Heart right ventricle (tissue), 16 donors: ENCODE measurements at regions not wholly inside any gene's neighbourhood (a gene's known extent, or its start where the extent isn't known, plus 50 kb on each side); places are given as distances from the start of the nearest gene placed in this dataset.
A peak's percentile ranks its signal among the peaks of the same experiment; 100 is the strongest.

Experiments used
- ATAC-seq, 8 donors: fragments of 200-7000 bp; cut with Tn5 transposase; one replicate each; pipeline ENCODE4 v1.9.1; 2020; ENCODE audit warnings: mild to moderate bottlenecking in 8 of 8, moderate library complexity in 8 of 8, moderate number of reproducible peaks in 1 of 8
- DNase-seq, 2 donors: peaks; one replicate each; pipeline ENCODE4 v3.0.0-alpha.2; 2020
- H3K27ac ChIP-seq, 10 donors: fragments of 200-600 bp; sonication (generic) in 2 of 10; one replicate each; pipeline versions ENCODE4 v1.5.0 to v1.8.0; 2020 to 2022; ENCODE audit warnings: mild to moderate bottlenecking in 3 of 10
- H3K27me3 ChIP-seq, 7 donors: fragments of 200-600 bp; one replicate each; pipeline ENCODE4 v1.8.0; 2021 to 2022; ENCODE audit warnings: mild to moderate bottlenecking in 2 of 7
- H3K36me3 ChIP-seq, 9 donors: fragments of 200-600 bp; sonication (generic) in 1 of 9; one replicate each; pipeline versions ENCODE4 v1.5.0 to v1.8.0; 2020 to 2022; ENCODE audit warnings: mild to moderate bottlenecking in 2 of 9
- H3K4me1 ChIP-seq, 9 donors: fragments of 200-600 bp; sonication (generic) in 1 of 9; one replicate each; pipeline versions ENCODE4 v1.5.0 to v1.8.0; 2020 to 2022; ENCODE audit warnings: mild to moderate bottlenecking in 4 of 9
- H3K4me3 ChIP-seq, 10 donors: fragments of 200-600 bp; sonication (generic) in 2 of 10; one replicate each; pipeline versions ENCODE4 v1.5.0 to v1.8.0; 2020 to 2022; ENCODE audit warnings: mild to moderate bottlenecking in 7 of 10, moderate library complexity in 2 of 10
- H3K9me3 ChIP-seq, 11 donors: fragments of 200-600 bp in 10 of 11; sonication (generic) in 2 of 11; one replicate each; pipeline versions ENCODE4 v1.5.0 to v1.8.0; 2013 to 2022; ENCODE audit warnings: mild to moderate bottlenecking in 2 of 11, control low read depth in 1 of 11, moderate library complexity in 1 of 11
- WGBS, 2 donors: extraction: QIAGEN DNeasy Blood & Tissue Kit; methylation state at CpG; one replicate each; pipeline ENCODE4 v1.1.7; 2013; ENCODE audit warnings: inconsistent platforms in 1 of 2; 5-methylcytosine and 5-hydroxymethylcytosine counted together
- intact Hi-C, 10 donors: fragments of 100-400 bp; cut with DNase I; formaldehyde crosslinking; loops; one replicate each; pipeline versions ENCODE4 v1.11.1 to v1.14.2; 2022
- TF ChIP-seq, protein P1 (sequence below), 9 donors: fragments of 200-600 bp; sonication (generic) in 2 of 9; IDR thresholded peaks; one replicate each; pipeline versions ENCODE4 v1.5.0 to v1.8.0; 2021 to 2022; ENCODE audit warnings: antibody characterized with exemption in 9 of 9, mild to moderate bottlenecking in 5 of 9, moderate library complexity in 1 of 9
- donor health status: Arrhythmogenic right ventricular cardiomyopathy.
- donor health status: ischemic (EF 13 %, LVEDD 7.1; RV severe dilation, severe dysfunction).
- donor health status: healthy with polysubstance abuse.
- donor health status: DM: no; HTN: yes; CAD: no.
- donor health status: DM: no; HTN: no; CAD: no.
- donor health status: ischemic (EF 25% LVEDD 6.9; RV normal size, moderate dysfunction).
- donor health status: ischemic (EF 25% LVEDD 5.7; RV mildly dilated, moderate dysfunction).
- donor health status: healthy.
- donor health status: DM: yes; HTN: yes; CAD: no.
- donor health status: Ischemic cardiomyopathy.
- donor health status: ischemic (EF 35%, LVEDD 5.7; RV mildly dilated, moderate dysfunction).
- donor health status: nonischemic (EF 11% LVEDD 7.7; RV severe dilation, severe dysfunction).
- donor health status: DM: yes; HTN: yes; CAD: no.
- donor health status: PGD.
- donor health status: ischemic (EF 29% LVEDD 5.4; RV normal size, mild dysfunction).
- donor health status: nonischemic (EF 23%, LVEDD 6.1; RV moderate dilation, normal function).

DNA sequence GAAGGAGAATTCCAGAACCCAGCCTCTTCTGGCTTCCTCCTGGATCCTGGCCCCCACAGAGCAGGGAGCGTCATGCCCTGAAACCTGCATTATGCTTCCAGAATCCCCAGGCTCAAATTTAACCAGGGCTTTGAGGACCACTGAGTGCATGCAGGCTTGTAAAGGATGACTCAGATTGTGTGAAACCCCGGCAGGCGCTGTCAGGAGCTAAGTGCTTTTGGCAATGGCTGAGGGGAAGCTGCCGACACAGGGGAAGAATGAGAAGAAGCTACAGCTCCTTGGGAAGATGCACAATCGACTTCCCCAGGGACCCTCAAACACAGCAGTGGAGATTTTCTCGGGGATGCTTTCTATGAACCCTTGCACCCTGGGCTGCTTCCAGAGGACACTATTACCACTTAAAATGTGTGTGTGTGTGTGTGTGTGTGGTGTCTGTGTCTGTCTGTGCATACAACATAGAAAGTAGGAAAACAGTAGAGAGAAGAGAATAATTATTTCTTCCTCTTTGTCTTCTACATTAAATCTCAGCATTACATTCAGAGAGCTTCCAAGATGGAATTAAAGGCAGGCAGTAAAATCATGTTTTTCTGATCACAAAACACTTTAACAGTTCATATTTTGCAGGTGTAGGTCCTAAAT is 183.5 kb upstream of the INHBA start:
- H3K27me3 ChIP-seq = peaks cover 0 to 18% (median 0%) of the 10 kb centered on the region in 7 donors
- H3K9me3 ChIP-seq = no peaks in the 10 kb centered on the region
- no peak overlapping the region for H3K4me3 ChIP-seq
- 21 to 33% methylated on average over 6 of the region's 6 CpGs for WGBS, 2 donors
- peak in 4 of 8 donors; percentile 20 to 32 (median 28) for ATAC-seq
- intact Hi-C loops = no loop called here
- H3K4me1 ChIP-seq = peaks cover 0 to 48% (median 13%) of the 10 kb centered on the region in 9 donors
- H3K36me3 ChIP-seq = no peaks in the 10 kb centered on the region
- H3K27ac ChIP-seq = peak overlapping the region in 2 of 10 donors; percentile 31 to 36
- TF ChIP-seq, protein P1, sequence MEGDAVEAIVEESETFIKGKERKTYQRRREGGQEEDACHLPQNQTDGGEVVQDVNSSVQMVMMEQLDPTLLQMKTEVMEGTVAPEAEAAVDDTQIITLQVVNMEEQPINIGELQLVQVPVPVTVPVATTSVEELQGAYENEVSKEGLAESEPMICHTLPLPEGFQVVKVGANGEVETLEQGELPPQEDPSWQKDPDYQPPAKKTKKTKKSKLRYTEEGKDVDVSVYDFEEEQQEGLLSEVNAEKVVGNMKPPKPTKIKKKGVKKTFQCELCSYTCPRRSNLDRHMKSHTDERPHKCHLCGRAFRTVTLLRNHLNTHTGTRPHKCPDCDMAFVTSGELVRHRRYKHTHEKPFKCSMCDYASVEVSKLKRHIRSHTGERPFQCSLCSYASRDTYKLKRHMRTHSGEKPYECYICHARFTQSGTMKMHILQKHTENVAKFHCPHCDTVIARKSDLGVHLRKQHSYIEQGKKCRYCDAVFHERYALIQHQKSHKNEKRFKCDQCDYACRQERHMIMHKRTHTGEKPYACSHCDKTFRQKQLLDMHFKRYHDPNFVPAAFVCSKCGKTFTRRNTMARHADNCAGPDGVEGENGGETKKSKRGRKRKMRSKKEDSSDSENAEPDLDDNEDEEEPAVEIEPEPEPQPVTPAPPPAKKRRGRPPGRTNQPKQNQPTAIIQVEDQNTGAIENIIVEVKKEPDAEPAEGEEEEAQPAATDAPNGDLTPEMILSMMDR (IDR thresholded peaks at IDR 0.05) = no peak
- peak in 1 of 2 donors; percentile 24 for DNase-seq

DNA sequence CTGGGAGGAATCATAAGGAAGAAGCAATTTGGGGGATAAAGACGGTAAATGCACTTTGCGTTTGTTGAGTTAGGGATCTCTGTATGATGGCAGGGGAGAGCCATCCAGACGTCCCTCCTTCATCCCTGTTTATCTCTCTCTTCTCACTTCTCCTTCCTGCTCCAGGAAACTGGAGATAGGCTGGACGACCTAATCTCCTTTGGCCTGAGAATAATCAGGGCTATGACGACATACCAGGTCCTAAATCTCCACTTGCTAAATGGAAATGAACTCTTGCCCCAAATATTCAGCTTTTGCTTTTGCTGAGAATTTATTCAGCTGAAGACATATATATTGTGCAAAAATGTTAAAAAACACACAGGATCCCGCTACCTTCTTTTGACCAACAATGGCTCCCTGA is 182.9 kb upstream of the INHBA start:
- 42 to 49% methylated on average over 6 of the region's 6 CpGs for WGBS, 2 donors
- Histone ChIP-seq H3K27ac (peak overlapping the region in 1 of 10 donors; percentile 26), H3K4me1 (peaks cover 0 to 55% (median 13%) of the 10 kb centered on the region in 9 donors), H3K36me3 (no peaks in the 10 kb centered on the region), H3K27me3 (peaks cover 0 to 18% (median 0%) of the 10 kb centered on the region in 7 donors), H3K9me3 (no peaks in the 10 kb centered on the region), H3K4me3 (no peak overlapping the region)
- intact Hi-C loops = no loop called here
- TF ChIP-seq, protein P1 (IDR thresholded peaks at IDR 0.05) = no peak
- DNase-seq (no peak), ATAC-seq (no peak)

DNA sequence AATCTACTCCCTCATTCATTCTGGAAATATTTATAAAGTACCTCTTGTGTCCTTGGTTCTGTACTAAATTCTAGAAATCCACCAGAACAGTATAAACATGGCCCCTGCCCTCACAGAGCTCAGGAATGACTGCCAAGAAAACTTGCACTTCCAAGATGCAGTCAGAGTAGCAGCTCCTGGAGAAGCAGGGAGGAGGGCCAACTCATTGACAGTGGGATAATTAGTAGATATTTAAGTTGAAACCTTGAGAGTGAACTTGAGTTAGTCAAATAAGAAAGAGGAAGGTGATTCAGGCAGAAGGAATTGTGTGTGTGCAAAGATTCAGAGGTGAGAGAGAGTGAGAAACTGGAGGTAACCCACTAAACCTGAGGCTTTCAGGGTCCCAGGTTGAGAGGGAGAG is 182.2 kb upstream of the INHBA start:
- H3K4me3 ChIP-seq = no peak overlapping the region
- intact Hi-C loops = no loop called here
- peaks cover 0 to 61% (median 13%) of the 10 kb centered on the region in 9 donors for H3K4me1 ChIP-seq
- no peak for DNase-seq
- no peaks in the 10 kb centered on the region for H3K36me3 ChIP-seq
- H3K9me3 ChIP-seq = no peaks in the 10 kb centered on the region
- H3K27ac ChIP-seq = no peak overlapping the region
- no peak for ATAC-seq
- peaks cover 0 to 18% (median 0%) of the 10 kb centered on the region in 7 donors for H3K27me3 ChIP-seq
- TF ChIP-seq, protein P1 (IDR thresholded peaks at IDR 0.05) = no peak

DNA sequence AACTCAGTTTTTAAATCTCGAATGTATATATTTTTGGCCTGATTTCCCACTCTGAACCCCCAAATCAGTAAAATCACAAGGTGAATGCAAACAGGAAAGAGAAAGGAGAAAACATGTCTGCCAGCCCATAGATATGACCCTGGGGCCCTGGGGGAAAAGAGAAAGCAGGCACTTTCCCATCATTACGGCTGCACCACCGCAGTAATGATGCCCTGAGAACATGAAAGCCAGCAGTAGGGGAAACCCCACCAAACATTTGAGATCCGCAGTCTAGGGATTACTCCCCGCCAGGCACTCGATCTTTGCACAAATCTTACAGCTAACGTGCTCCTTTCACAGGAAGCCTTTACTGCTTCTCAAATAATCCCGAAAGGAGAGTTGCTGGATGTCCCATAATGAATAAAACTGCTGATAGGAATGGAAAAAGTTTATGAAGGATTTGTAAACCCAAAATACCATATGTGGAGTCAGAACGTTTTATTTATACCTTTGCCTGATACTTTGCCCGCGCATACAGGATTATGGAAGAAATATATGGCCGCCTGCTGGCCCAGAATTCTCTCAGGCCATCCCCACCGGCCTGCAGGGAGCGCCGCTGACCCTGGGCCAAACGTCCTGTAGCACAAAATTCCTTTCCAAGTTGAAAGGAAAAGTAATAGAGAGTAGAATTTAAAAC is 180.0 kb upstream of the INHBA start:
- H3K27me3 ChIP-seq = peaks cover 0 to 18% (median 0%) of the 10 kb centered on the region in 7 donors
- peak overlapping the region in 1 of 10 donors; percentile 72 for H3K27ac ChIP-seq
- H3K9me3 ChIP-seq = no peaks in the 10 kb centered on the region
- TF ChIP-seq, protein P1 (IDR thresholded peaks at IDR 0.05) = no peak
- 91 to 95% methylated on average over 16 of the region's 16 CpGs for WGBS, 2 donors
- intact Hi-C loops = no loop called here
- no peak overlapping the region for H3K4me3 ChIP-seq
- ATAC-seq (no peak), DNase-seq (no peak)
- H3K4me1 ChIP-seq = peaks cover 0 to 68% (median 13%) of the 10 kb centered on the region in 9 donors
- no peaks in the 10 kb centered on the region for H3K36me3 ChIP-seq
